Hepatocyte (in vitro differentiated cells): ENCODE measurements at regions not wholly inside any gene's neighbourhood (a gene's known extent, or its start where the extent isn't known, plus 50 kb on each side); places are given as distances from the start of the nearest gene placed in this dataset.
"Not testable (repeated sequence)": the region's sequence is repeated elsewhere in the genome, so short reads cannot be mapped to it uniquely, and the experiment has no call there.

Experiments used
- DNase-seq: peaks from one replicate; pipeline ENCODE4 v3.0.0-alpha.2; 2016; ENCODE audit warnings: low spot score
- H2AFZ ChIP-seq: fragments of 200-600 bp; sonication (generic); 2 replicates; pipeline ENCODE4 v1.6.0; 2016; ENCODE audit warnings: antibody characterized with exemption, mild to moderate bottlenecking
- H3K27ac ChIP-seq: fragments of 200-600 bp; sonication (generic); 2 replicates; pipeline ENCODE4 v1.5.1; 2016; ENCODE audit warnings: mild to moderate bottlenecking
- H3K27me3 ChIP-seq: fragments of 200-600 bp; sonication (generic); 2 replicates; pipeline ENCODE4 v1.6.1; 2016
- H3K36me3 ChIP-seq: fragments of 200-600 bp; sonication (generic); replicated peaks from 2 replicates; pipeline ENCODE4 v1.5.1; 2016; ENCODE audit warnings: low read depth; ENCODE audit not compliant: insufficient read depth
- H3K4me1 ChIP-seq: fragments of 200-600 bp; sonication (generic); 2 replicates; pipeline ENCODE4 v1.5.1; 2016; ENCODE audit warnings: mild to moderate bottlenecking, moderate library complexity; ENCODE audit not compliant: insufficient read depth
- H3K4me2 ChIP-seq: fragments of 200-600 bp; sonication (generic); 2 replicates; pipeline ENCODE4 v1.6.0; 2016
- H3K4me3 ChIP-seq: fragments of 200-600 bp; sonication (generic); 2 replicates; pipeline ENCODE4 v1.5.1; 2016; ENCODE audit warnings: mild to moderate bottlenecking
- H3K79me2 ChIP-seq: fragments of 200-600 bp; sonication (generic); 2 replicates; pipeline ENCODE4 v1.6.0; 2017; ENCODE audit warnings: mild to moderate bottlenecking
- H3K9me2 ChIP-seq: fragments of 200-600 bp; sonication (generic); replicated peaks from 2 replicates; pipeline ENCODE4 v1.6.0; 2017; ENCODE audit warnings: mild to moderate bottlenecking; ENCODE audit not compliant: insufficient read depth
- H3K9me3 ChIP-seq: fragments of 200-600 bp; sonication (generic); 2 replicates; pipeline ENCODE4 v1.5.1; 2016; ENCODE audit warnings: low read depth, mild to moderate bottlenecking
- H4K20me1 ChIP-seq: fragments of 200-600 bp; sonication (generic); 2 replicates; pipeline ENCODE4 v1.6.0; 2016; ENCODE audit warnings: mild to moderate bottlenecking; ENCODE audit not compliant: insufficient read depth, poor library complexity, severe bottlenecking
- EZH2 ChIP-seq: fragments of 200-600 bp; sonication (generic); IDR thresholded peaks from 2 replicates; pipeline ENCODE4 v1.6.1; 2016; ENCODE audit warnings: antibody characterized with exemption, mild to moderate bottlenecking, borderline replicate concordance
- EZH2phosphoT487 ChIP-seq: fragments of 200-600 bp; sonication (generic); IDR thresholded peaks from one replicate; pipeline ENCODE4 v1.6.1; 2018; ENCODE audit warnings: antibody characterized with exemption, mild to moderate bottlenecking, low read depth, moderate library complexity; ENCODE audit not compliant: unreplicated experiment, severe bottlenecking
- WGBS: methylation state at CpG from one replicate; pipeline ENCODE4 v1.1.6; 2016; ENCODE audit warnings: low lambda C conversion rate; ENCODE audit errors: missing lambda C conversion rate; 5-methylcytosine and 5-hydroxymethylcytosine counted together
- TF ChIP-seq, protein P1 (sequence below): fragments of 200-600 bp; sonication (generic); IDR thresholded peaks from 2 replicates; pipeline ENCODE4 v1.5.1; 2016; ENCODE audit warnings: antibody characterized with exemption, mild to moderate bottlenecking; ENCODE audit not compliant: poor library complexity

DNA sequence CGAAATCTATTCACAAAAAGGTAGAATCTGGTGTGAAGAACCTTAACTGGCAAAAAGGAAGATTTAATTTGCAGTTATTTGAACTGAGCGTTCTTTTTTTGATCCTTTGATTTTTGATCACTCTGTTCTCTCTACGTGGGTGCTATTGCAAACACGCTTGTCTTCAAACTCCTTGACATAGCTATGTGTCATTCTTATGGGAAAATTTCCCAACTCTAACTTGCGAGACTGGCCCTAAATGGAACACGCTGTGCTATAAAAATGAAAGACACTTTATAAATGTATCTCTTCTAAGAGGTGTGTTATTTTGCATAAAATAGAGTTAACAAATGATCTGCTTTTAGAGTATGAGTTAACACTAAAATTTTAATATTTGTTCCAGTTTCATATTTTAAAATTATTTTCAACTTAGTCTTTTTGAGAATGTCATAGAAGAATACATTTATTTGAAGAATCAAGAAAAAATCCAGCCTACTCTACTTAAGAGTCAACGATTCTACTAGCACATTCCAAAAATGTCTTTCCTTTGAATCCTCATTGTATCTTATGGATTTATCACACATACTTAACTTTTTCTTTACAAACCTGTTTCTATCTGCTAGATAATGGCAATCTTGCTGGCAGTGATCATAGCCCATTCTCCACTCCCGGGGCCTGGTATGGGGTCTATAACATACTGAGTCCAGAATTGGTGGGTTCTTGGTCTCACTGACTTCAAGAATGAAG lies 610.0 kb upstream of the TBL1XR1 start:
- H2AFZ ChIP-seq: no peak overlapping the region
- H3K27me3 ChIP-seq: no peaks in the 10 kb centered on the region
- H3K9me3 ChIP-seq: no peaks in the 10 kb centered on the region
- TF ChIP-seq EZH2: no peak
- TF ChIP-seq EZH2phosphoT487: no peak
- TF ChIP-seq, protein P1, sequence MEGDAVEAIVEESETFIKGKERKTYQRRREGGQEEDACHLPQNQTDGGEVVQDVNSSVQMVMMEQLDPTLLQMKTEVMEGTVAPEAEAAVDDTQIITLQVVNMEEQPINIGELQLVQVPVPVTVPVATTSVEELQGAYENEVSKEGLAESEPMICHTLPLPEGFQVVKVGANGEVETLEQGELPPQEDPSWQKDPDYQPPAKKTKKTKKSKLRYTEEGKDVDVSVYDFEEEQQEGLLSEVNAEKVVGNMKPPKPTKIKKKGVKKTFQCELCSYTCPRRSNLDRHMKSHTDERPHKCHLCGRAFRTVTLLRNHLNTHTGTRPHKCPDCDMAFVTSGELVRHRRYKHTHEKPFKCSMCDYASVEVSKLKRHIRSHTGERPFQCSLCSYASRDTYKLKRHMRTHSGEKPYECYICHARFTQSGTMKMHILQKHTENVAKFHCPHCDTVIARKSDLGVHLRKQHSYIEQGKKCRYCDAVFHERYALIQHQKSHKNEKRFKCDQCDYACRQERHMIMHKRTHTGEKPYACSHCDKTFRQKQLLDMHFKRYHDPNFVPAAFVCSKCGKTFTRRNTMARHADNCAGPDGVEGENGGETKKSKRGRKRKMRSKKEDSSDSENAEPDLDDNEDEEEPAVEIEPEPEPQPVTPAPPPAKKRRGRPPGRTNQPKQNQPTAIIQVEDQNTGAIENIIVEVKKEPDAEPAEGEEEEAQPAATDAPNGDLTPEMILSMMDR: no peak
- H3K4me1 ChIP-seq: no peaks in the 10 kb centered on the region
- no peaks in the 10 kb centered on the region for H3K79me2 ChIP-seq
- H3K36me3 ChIP-seq: no peaks in the 10 kb centered on the region
- WGBS: 81% methylated on average over 8 of the region's 8 CpGs
- H3K4me3 ChIP-seq: no peak overlapping the region
- H3K4me2 ChIP-seq: no peak overlapping the region
- H4K20me1 ChIP-seq: no peaks in the 10 kb centered on the region
- DNase-seq: no peak
- peak overlapping the region; percentile 18 for H3K27ac ChIP-seq
- H3K9me2 ChIP-seq: no peaks in the 10 kb centered on the region

DNA sequence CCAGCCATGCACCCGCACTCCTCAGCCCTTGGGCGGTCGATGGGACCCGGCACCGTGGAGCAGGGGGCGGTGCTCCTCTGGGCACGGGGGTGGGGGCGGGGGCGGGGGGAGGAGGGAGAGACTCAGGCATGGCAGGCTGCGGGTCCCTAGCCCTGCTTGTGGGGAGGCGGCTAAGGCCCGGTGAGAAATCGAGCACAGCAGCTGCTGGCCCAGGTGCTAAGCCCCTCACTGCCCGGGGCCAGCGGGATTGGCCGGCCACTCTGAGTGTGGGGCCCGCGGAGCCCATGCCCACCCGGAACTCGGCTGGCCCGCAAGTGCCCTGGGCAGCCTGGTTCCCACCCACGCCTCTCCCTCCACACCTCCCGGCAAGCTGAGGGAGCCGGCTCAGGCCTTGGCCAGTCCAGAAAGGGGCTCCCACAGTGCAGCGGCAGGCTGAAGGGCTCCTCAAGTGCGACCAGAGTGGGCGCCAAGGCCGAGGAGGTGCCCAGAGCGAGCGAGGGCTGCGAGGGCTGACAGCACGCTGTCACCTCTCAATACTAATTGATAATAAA lies 611.7 kb upstream of the TBL1XR1 start:
- H3K9me2 ChIP-seq, H2AFZ ChIP-seq, H4K20me1 ChIP-seq, H3K27me3 ChIP-seq, H3K4me2 ChIP-seq, H3K4me1 ChIP-seq, H3K36me3 ChIP-seq, H3K79me2 ChIP-seq, DNase-seq, H3K9me3 ChIP-seq, H3K4me3 ChIP-seq: not testable (repeated sequence)
- H3K27ac ChIP-seq: peak overlapping the region; percentile 4
- 97% methylated on average over 20 of the region's 32 CpGs for WGBS

DNA sequence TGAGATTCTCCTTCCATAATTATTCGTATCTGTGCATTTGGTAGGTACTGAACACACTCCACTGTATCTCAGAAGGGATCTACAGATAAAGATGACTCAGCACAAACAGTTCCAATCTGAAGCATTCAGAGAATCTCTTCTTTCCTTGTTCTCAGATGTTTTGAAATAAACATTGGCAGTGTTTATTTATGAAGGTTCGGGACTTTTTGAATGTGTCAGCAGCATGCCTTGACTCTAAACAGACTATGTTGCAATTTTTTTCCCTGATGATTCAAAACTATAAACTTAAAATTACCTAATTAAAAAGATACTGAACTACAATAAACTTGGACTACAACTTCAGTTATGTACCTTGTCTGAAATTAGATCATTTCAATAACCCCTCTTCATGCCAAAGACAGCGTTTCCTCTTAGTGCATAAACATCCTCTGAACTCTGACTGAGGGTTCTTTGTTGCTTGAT lies 612.9 kb upstream of the TBL1XR1 start:
- Histone ChIP-seq H3K4me1 (no peaks in the 10 kb centered on the region), H3K4me3 (no peak overlapping the region), H3K79me2 (no peaks in the 10 kb centered on the region), H3K27me3 (no peaks in the 10 kb centered on the region), H4K20me1 (no peaks in the 10 kb centered on the region), H3K27ac (peak overlapping the region; percentile 30), H3K36me3 (no peaks in the 10 kb centered on the region), H3K9me2 (no peaks in the 10 kb centered on the region), H3K4me2 (no peak overlapping the region), H3K9me3 (no peaks in the 10 kb centered on the region), H2AFZ (no peak overlapping the region)
- 31% methylated on average over 3 of the region's 3 CpGs for WGBS
- no peak for TF ChIP-seq EZH2phosphoT487
- TF ChIP-seq EZH2: no peak
- peak; percentile 43 for DNase-seq

DNA sequence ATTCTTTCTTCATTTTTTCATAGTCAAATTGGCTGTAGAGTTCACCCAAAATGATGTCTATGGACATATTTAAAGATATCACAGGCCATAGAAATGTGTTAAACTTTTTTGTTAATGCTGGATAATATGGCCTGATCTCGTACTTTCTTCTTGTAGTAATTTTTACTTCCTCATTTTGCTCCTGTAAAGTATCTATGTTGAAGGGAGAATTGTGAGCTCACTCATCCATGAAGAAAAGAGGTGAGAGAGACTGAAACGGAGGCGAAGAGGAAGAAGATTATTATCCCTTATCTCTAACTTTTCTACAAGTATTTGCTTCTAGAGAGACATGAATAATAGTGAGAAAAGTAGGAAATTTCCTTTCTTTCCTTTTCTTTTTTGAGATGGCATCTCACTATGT lies 613.8 kb upstream of the TBL1XR1 start:
- TF ChIP-seq EZH2phosphoT487 (no peak), EZH2 (no peak)
- TF ChIP-seq, protein P1: no peak
- no peaks in the 10 kb centered on the region for H3K9me3 ChIP-seq
- H3K27ac ChIP-seq: no peak overlapping the region

More for the DNA sequence above, 613.8 kb upstream of the TBL1XR1 start:
- DNase-seq: no peak
- Histone ChIP-seq H3K27me3 (no peaks in the 10 kb centered on the region), H3K9me2 (no peaks in the 10 kb centered on the region), H3K36me3 (no peaks in the 10 kb centered on the region), H3K79me2 (no peaks in the 10 kb centered on the region), H4K20me1 (no peaks in the 10 kb centered on the region), H2AFZ (no peak overlapping the region), H3K4me3 (no peak overlapping the region), H3K4me2 (no peak overlapping the region), H3K4me1 (no peaks in the 10 kb centered on the region)
- 88% methylated on average over 3 of the region's 3 CpGs for WGBS
